ENCODE measurements at regions not wholly inside any gene's neighbourhood (a gene's known extent, or its start where the extent isn't known, plus 50 kb on each side); places are given as distances from the start of the nearest gene placed in this dataset.

DNA sequence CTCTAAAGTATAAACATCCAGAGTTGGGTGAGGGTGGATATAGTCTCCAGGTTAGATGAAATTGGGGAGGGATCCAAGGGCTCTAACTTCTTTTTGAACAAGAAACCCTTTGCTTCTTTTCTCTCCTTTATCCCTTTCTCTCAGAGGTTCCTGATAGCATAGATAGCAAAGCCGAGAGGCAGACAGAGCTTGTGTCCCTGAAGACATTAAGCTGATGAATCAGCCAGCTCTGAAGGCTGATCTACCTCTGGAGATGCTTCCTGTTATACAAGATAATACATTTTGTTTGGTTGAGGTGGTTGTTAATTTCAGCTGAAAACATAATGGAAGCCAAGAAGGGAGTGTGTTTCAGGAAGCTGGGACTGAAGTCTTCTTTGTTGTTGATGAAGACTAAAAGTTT is 193.2 kb downstream of the PDCD6IP start:
- Histone ChIP-seq H3K27me3 (replicated peaks; ENCODE audit: control insufficient read depth, insufficient read depth, low read length) (no peaks in the 10 kb centered on the region), H3K36me3 (ENCODE audit: control insufficient read depth, insufficient read depth, low read length) (no peaks in the 10 kb centered on the region), H3K4me1 (no peaks in the 10 kb centered on the region), H3K4me3 (ENCODE audit: low read depth, low read length) (no peak overlapping the region), H3K9me3 (peaks cover 19% of the 10 kb centered on the region)
- no TSS peak for BruUV-seq (replicated peaks)
- TF ChIP-seq CTCF (IDR thresholded peaks at IDR 0.05; ENCODE audit: insufficient read depth in 1 of 2, low read depth in 1 of 2, low read length in 1 of 2, severe bottlenecking in 1 of 2, unreplicated experiment in 1 of 2): no peak
- peaks cover 20% of the 10 kb centered on the region for H3K9me3 Mint-ChIP-seq (ENCODE audit: unreplicated experiment)
- H3K27me3 Mint-ChIP-seq (ENCODE audit: insufficient read depth, unreplicated experiment): no peaks in the 10 kb centered on the region
- intact Hi-C loops (cut with micrococcal nuclease; ENCODE audit: unreplicated experiment): no loop called here
- H3K4me3 Mint-ChIP-seq (ENCODE audit: unreplicated experiment): no peak overlapping the region
- no peak overlapping the region for H3K27ac Mint-ChIP-seq (ENCODE audit: unreplicated experiment)
- ChIA-PET POLR2A (no interaction called here), CTCF (no interaction called here)
- DNase-seq: no peak
- H3K36me3 Mint-ChIP-seq (ENCODE audit: insufficient read depth, unreplicated experiment): no peaks in the 10 kb centered on the region
- no peaks in the 10 kb centered on the region for H3K4me1 Mint-ChIP-seq (ENCODE audit: low read depth, unreplicated experiment)

DNA sequence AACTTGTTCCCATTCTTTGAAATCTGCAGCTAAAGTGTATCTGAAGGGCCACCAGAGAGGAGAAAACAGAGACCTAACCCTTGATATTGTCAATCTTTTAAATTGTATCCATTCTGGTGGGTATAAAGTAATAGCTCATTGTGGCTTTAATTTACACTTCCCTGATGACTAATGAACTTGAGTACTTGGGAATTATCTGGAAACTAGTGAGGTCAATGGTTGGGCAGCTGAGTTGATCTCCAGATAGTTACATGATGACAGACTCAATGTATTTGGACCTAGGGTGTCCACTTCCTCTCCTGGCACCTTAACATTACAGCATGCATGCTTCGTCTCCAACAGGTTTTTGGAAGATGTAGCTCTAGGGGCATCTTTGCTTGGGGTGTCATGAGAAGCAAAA is 195.2 kb downstream of the PDCD6IP start:
- POLR2A ChIA-PET: no interaction called here
- peaks cover 23% of the 10 kb centered on the region for H3K9me3 Mint-ChIP-seq (ENCODE audit: unreplicated experiment)
- no peaks in the 10 kb centered on the region for H3K4me1 Mint-ChIP-seq (ENCODE audit: low read depth, unreplicated experiment)
- BruUV-seq (replicated peaks): no TSS peak
- TF ChIP-seq CTCF (IDR thresholded peaks at IDR 0.05; ENCODE audit: insufficient read depth in 1 of 2, low read depth in 1 of 2, low read length in 1 of 2, severe bottlenecking in 1 of 2, unreplicated experiment in 1 of 2): no peak
- Histone ChIP-seq H3K27me3 (replicated peaks; ENCODE audit: control insufficient read depth, insufficient read depth, low read length) (no peaks in the 10 kb centered on the region), H3K4me1 (no peaks in the 10 kb centered on the region), H3K4me3 (ENCODE audit: low read depth, low read length) (no peak overlapping the region), H3K36me3 (ENCODE audit: control insufficient read depth, insufficient read depth, low read length) (no peaks in the 10 kb centered on the region), H3K9me3 (peaks cover 19% of the 10 kb centered on the region)
- H3K4me3 Mint-ChIP-seq (ENCODE audit: unreplicated experiment): no peak overlapping the region
- no peaks in the 10 kb centered on the region for H3K27me3 Mint-ChIP-seq (ENCODE audit: insufficient read depth, unreplicated experiment)
- CTCF ChIA-PET: no interaction called here
- intact Hi-C loops (cut with micrococcal nuclease; ENCODE audit: unreplicated experiment): no loop called here
- H3K36me3 Mint-ChIP-seq (ENCODE audit: insufficient read depth, unreplicated experiment): no peaks in the 10 kb centered on the region
- DNase-seq: no peak
- no peak overlapping the region for H3K27ac Mint-ChIP-seq (ENCODE audit: unreplicated experiment)

GRCh38 chr3:33994568-33994967 is 196.1 kb downstream of the PDCD6IP start:
- ChIA-PET POLR2A (no interaction called here), CTCF (no interaction called here)
- TF ChIP-seq CTCF (IDR thresholded peaks at IDR 0.05; ENCODE audit: insufficient read depth in 1 of 2, low read depth in 1 of 2, low read length in 1 of 2, severe bottlenecking in 1 of 2, unreplicated experiment in 1 of 2): no peak
- Mint-ChIP-seq H3K4me1 (ENCODE audit: low read depth, unreplicated experiment) (peaks cover 2% of the 10 kb centered on the region), H3K27ac (ENCODE audit: unreplicated experiment) (no peak overlapping the region), H3K27me3 (ENCODE audit: insufficient read depth, unreplicated experiment) (no peaks in the 10 kb centered on the region), H3K36me3 (ENCODE audit: insufficient read depth, unreplicated experiment) (no peaks in the 10 kb centered on the region), H3K4me3 (ENCODE audit: unreplicated experiment) (no peak overlapping the region), H3K9me3 (ENCODE audit: unreplicated experiment) (peaks cover 23% of the 10 kb centered on the region)
- Histone ChIP-seq H3K36me3 (ENCODE audit: control insufficient read depth, insufficient read depth, low read length) (no peaks in the 10 kb centered on the region), H3K4me3 (ENCODE audit: low read depth, low read length) (no peak overlapping the region), H3K9me3 (peaks cover 19% of the 10 kb centered on the region), H3K4me1 (no peaks in the 10 kb centered on the region), H3K27me3 (replicated peaks; ENCODE audit: control insufficient read depth, insufficient read depth, low read length) (no peaks in the 10 kb centered on the region)
- DNase-seq: no peak
- intact Hi-C loops (cut with micrococcal nuclease; ENCODE audit: unreplicated experiment): no loop called here
- BruUV-seq (replicated peaks): no TSS peak

Measured in Caco-2 (cell line).